ENCODE measurements at regions not wholly inside any gene's neighbourhood (a gene's known extent, or its start where the extent isn't known, plus 50 kb on each side); places are given as distances from the start of the nearest gene placed in this dataset.
"Not testable (repeated sequence)": the region's sequence is repeated elsewhere in the genome, so short reads cannot be mapped to it uniquely, and the experiment has no call there.

- DNase-seq (ENCODE audit: low spot score): no peak
Measured at GRCh38 chr14:34172550-34173368, 221.9 kb upstream of the EGLN3 start.

DNA sequence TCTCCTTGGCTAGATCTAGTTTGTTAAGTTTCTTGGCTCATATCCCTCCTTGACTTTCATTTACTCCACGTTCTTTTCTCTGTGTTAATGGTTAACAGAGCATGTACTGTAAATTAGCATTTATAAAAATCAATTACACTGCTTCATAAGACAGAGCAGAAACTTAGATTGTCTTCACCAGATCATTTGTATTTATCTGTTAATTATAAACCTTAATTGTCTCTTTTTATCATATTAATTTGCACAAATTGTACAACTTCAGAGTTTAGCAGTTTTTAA lies 221.2 kb upstream of the EGLN3 start:
- no peak for DNase-seq (ENCODE audit: low spot score)

- no peak for DNase-seq (ENCODE audit: low spot score)
Measured at GRCh38 chr14:34171431-34172172, 220.7 kb upstream of the EGLN3 start.

DNA sequence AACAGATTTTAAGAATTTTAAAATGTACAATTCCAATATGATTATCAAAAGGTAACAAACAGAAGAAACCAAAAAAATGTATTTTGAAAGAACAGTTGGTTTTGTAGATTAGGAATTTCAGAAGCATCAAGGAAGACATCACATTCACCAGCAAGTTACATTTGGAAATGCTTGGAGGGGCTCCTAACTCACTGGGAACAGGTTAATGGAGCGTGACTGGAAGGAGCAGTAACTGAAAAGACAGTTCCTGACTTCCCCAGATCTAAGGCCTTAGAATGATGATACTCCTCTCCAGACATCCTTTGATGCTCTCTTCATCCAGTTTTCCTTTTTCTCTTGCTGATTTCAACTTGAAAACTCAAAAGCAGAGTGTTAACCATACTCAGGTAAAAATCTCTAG lies 220.0 kb upstream of the EGLN3 start:
- DNase-seq (ENCODE audit: low spot score): no peak

GRCh38 chr14:34169561-34169960 lies 218.7 kb upstream of the EGLN3 start:
- DNase-seq (ENCODE audit: low spot score): no peak

DNA sequence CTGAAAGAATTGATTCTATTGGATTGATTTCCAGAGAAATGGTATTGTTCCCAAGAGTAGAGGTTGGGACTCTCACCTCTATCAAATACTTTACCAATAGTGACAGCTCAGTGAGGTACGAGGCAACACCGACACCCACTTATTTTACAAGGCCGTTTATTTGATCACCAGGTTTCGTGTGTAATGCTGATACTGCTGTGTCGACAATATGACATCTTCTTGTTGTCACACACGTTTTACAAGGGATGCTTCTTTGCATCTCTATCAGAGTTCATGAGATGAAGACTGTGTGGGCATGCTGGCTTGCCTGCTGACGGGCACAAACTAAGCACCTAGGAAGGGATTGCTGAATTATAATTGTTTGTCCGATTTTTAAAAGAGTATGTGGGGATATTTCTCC lies 217.8 kb upstream of the EGLN3 start:
- no peak for DNase-seq (ENCODE audit: low spot score)

- DNase-seq (ENCODE audit: low spot score): no peak
Measured at GRCh38 chr14:34165847-34166350, 215.0 kb upstream of the EGLN3 start.

DNA sequence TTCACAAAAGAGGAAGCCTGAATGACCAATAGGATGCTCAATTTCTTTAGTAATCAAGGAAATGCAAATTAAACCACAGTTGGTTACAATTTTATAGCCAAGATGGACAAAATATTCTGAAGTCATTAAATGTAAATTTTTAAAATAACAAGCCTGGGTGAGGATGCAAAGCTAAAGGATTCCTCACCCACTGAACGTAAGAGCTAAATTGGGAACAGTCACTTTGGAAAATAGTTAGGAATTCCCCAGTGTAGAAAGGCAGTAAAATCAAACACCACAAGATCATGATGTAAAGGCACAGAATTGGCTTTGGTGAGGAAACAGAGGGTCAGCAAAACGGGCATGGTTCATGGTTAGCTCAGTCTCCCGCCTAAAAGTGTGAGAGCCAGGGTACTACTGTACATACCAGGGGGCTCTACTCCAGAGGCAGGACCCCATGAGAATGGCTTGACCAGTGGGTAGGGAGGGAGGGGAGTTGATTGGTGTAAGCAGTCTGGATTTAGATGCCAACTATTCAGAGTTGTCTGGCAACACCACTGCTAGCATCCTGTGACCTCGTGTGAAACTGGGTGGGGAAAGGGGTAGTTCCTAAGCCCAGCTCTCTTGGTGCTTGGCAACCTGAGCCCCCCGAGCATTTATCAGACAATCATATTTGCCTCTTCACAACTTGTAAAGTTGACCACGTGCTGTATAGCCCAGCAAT lies 213.4 kb upstream of the EGLN3 start:
- DNase-seq (ENCODE audit: low spot score): no peak

- no peak for DNase-seq (ENCODE audit: low spot score)
Measured at GRCh38 chr14:34161351-34162082, 210.6 kb upstream of the EGLN3 start.

- DNase-seq (ENCODE audit: low spot score): no peak
Measured at GRCh38 chr14:34160619-34161018, 209.7 kb upstream of the EGLN3 start.

DNA sequence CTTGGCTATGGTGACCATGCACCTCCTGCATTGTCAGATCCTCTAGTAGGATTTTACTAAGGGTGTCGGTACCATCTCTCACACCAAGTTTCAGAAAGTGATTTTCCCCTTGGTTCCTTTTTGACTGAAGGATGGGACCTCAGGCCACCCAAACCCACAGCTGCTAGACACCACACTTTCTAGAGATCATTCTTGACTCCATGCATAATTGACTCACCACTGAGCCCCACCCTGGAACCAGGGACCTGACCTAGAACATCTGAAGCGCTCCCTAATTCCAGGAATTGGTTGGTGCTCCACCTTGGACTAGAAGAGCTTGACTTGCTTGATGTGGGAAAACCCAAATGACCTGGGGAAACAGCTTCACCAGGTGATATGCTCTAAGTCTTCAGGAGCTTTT lies 206.8 kb upstream of the EGLN3 start:
- no peak for DNase-seq (ENCODE audit: low spot score)

DNA sequence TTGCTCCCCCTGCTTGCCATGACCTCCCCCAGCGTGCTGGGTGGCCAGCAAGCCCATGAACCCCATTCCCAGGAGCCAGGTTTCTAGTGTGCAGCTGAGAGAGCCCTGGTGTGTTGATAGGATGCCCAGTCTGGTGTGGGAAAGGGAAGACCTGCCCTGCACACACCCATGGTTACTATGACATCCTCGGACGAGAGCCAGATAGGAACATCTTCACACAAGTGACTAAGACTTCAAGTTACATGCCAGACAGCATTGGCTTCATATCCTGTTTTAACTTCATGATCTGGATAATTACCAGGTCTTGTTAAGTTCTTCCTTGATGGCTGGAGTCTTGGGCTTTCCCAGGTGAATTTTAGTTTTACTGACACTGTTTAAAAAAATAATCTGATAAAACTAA lies 196.6 kb upstream of the EGLN3 start:
- DNase-seq (ENCODE audit: low spot score): no peak

GRCh38 chr14:34140127-34140526 lies 189.3 kb upstream of the EGLN3 start:
- not testable (repeated sequence) for DNase-seq (ENCODE audit: low spot score)

DNA sequence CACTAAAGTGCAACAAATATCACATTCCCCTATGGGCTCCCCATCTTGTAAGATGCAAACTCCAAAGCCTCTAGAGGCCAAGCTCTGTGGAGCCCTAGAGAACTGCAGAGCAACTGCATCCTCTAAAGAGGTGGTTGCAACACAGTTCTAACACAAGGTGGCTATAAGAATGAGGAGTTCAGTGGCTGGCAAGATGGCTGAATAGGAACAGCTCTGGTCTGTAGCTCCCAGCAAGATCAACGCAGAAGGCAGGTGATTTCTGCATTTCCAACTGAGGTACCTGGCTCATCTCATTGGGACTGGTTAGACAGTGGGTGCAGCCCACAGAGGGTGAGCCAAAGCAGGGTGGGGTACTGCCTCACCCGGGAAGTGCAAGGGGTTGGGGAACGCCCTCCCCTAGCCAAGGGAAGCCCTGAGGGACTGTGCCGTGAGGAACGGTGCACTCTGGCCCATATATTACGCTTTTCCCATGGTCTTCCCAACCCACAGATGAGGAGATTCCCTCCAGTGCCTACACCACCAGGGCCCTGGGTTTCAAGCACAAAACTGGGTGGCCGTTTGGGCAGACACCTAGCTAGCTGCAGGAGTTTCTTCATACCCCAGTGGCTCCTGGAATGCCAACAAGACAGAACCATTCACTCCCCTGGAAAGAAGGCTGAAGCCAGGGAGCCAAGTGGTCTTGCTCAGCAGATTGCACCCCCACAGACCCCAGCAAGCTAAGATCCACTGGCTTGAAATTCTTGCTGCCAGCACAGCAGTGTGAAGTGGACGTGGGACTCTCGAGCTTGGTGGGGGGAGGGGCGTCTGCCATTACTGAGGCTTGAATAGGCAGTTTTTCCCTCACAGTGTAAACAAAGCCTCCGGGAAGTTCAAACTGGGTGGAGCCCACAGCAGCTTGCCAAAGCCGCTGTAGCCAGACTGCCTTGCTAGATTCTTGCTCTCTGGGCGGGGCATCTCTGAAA lies 188.6 kb upstream of the EGLN3 start:
- not testable (repeated sequence) for DNase-seq (ENCODE audit: low spot score)

- DNase-seq (ENCODE audit: low spot score): no peak
Measured at GRCh38 chr14:34138175-34138574, 187.3 kb upstream of the EGLN3 start.

DNA sequence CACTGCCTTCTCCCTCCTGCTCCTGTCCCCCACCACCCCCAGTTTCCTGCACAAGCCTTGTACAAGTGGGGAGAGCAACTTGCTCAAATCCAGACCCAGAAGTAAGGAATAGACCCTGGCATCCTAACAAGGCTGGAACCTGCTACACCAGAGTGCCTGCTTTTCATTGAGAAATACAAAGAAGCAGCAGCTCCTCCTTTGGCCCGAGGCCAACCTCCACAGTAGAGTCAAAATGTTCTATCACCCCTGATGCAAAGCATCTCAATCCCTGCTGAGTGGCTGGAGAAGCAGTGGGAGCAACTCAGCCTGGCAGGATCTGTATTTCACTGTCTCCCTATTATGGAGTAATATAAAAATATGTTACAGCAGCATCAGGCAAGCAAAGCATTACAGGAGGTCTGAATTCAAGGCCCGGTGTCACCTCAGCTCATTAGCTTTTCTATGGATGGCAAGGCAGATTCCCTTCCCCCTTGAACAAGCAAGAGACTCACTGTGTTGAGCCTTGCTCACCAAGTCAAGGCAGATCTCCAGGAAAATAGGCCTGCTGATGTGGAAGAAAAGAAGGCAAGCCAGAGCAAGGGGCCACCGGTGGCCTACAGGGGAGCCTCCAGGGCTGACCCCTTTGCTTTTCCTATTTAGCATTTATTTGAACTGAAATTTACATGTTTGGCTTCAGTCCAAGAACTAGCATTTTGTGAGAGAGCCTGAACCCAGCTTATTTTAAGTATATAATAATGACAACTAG lies 186.3 kb upstream of the EGLN3 start:
- DNase-seq (ENCODE audit: low spot score): no peak

DNA sequence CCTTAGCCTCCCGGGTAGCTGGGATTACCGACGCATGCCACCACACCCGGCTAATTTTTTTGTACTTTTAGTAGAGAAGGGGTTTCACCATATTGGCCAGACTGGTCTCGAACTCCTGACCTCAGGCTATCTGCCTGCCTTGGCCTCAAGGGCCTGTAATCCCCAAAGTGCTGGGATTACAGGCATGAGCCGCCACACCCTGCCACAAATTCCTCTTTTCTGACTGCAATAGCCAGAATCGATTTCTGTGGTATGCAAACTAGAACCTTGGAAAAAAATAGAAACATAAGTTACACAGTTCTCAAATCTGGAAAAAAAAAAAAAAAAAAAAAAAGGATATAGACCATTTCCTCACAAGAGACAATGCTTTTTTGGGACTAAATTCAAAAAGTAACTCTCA lies 184.6 kb upstream of the EGLN3 start:
- DNase-seq (ENCODE audit: low spot score): no peak

DNA sequence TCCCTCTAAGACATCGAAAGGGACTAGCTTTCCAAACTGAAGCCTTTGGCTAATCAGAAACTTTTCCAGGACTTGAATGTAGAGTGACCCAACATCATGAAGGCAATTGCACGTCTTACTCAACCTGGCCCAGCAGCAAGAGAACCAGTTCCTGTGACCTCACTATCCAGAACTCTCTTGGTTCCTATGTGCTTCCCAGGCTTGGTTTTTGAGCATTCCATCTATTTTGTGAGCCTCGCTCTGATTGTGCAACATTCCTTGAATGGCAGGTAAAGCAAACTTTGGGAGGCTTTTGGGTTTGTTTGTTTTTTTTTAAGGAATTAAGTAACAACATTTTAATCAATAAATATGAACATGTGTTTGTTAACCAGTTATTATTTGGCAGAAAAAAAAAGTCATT lies 183.6 kb upstream of the EGLN3 start:
- DNase-seq (ENCODE audit: low spot score): no peak

- DNase-seq (ENCODE audit: low spot score): no peak
Measured at GRCh38 chr14:34129927-34130552, 179.2 kb upstream of the EGLN3 start.

- DNase-seq (ENCODE audit: low spot score): no peak
Measured at GRCh38 chr14:34128665-34129064, 177.8 kb upstream of the EGLN3 start.
